ENCODE measurements at regions not wholly inside any gene's neighbourhood (a gene's known extent, or its start where the extent isn't known, plus 50 kb on each side); places are given as distances from the start of the nearest gene placed in this dataset.

GRCh38 chr5:7179364-7179763 lies 216.6 kb upstream of the ADCY2 start:
- TF ChIP-seq CTCF (IDR thresholded peaks at IDR 0.05; ENCODE audit: insufficient read depth, low read length, poor library complexity, severe bottlenecking) (no peak), EZH2phosphoT487 (conservative IDR thresholded peaks at IDR 0.05; ENCODE audit: low read length) (no peak)

All from SU-DHL-6 (cell line).